Neural progenitor cell (in vitro differentiated cells): ENCODE measurements at regions not wholly inside any gene's neighbourhood (a gene's known extent, or its start where the extent isn't known, plus 50 kb on each side); places are given as distances from the start of the nearest gene placed in this dataset.

Experiments
- EZH2 ChIP-seq: fragments of 200-600 bp; sonication (generic); IDR thresholded peaks from 2 replicates; pipeline ENCODE4 v1.6.1; 2017; ENCODE audit warnings: antibody characterized with exemption, mild to moderate bottlenecking, moderate library complexity
- TF ChIP-seq, protein P1 (sequence below): fragments of 200-600 bp; sonication (generic); IDR thresholded peaks from 2 replicates; pipeline ENCODE4 v1.5.1; 2017; ENCODE audit warnings: antibody characterized with exemption, mild to moderate bottlenecking

DNA sequence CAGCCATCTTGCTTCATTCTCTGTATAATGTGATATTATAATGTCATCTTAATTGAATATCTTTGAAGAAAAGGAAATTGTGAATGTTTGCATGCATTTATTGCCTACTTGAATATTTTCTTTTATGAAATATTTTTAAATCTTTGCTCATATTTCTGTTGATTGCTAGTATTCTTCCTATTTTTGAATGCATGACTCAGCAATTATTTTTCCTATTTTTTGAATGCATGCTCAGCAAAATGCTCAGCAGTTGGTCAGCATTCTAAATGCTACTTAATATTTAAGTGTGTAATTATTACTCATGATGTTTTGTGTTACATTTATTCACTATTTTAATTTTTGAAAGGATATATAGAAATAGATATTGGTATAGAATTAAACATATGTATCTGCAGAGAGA, 378.3 kb downstream of the CCER1 start:
- TF ChIP-seq, protein P1, sequence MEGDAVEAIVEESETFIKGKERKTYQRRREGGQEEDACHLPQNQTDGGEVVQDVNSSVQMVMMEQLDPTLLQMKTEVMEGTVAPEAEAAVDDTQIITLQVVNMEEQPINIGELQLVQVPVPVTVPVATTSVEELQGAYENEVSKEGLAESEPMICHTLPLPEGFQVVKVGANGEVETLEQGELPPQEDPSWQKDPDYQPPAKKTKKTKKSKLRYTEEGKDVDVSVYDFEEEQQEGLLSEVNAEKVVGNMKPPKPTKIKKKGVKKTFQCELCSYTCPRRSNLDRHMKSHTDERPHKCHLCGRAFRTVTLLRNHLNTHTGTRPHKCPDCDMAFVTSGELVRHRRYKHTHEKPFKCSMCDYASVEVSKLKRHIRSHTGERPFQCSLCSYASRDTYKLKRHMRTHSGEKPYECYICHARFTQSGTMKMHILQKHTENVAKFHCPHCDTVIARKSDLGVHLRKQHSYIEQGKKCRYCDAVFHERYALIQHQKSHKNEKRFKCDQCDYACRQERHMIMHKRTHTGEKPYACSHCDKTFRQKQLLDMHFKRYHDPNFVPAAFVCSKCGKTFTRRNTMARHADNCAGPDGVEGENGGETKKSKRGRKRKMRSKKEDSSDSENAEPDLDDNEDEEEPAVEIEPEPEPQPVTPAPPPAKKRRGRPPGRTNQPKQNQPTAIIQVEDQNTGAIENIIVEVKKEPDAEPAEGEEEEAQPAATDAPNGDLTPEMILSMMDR = no peak
- TF ChIP-seq EZH2 = no peak
